NT2/D1 (cell line): ENCODE measurements at regions not wholly inside any gene's neighbourhood (a gene's known extent, or its start where the extent isn't known, plus 50 kb on each side); places are given as distances from the start of the nearest gene placed in this dataset.

Experiments
- DNase-seq: peaks from one replicate; pipeline ENCODE4 v3.0.0-alpha.2; 2011; ENCODE audit warnings: low read depth, low spot score
- H3K27me3 ChIP-seq: 2 replicates; pipeline ENCODE4 v1.6.0; 2011; ENCODE audit warnings: mild to moderate bottlenecking; ENCODE audit not compliant: insufficient read length, insufficient read depth
- H3K36me3 ChIP-seq: 2 replicates; pipeline ENCODE4 v1.6.1; 2011; ENCODE audit warnings: mild to moderate bottlenecking, low read length, mixed read lengths; ENCODE audit not compliant: insufficient read depth, insufficient read length
- H3K4me1 ChIP-seq: 2 replicates; pipeline ENCODE4 v1.5.1; 2011; ENCODE audit not compliant: insufficient read depth, insufficient read length
- H3K4me3 ChIP-seq: 2 replicates; pipeline ENCODE4 v1.5.1; 2011; ENCODE audit warnings: low read depth; ENCODE audit not compliant: insufficient read length
- H3K9ac ChIP-seq: 2 replicates; pipeline ENCODE4 v1.6.0; 2011; ENCODE audit warnings: low read depth; ENCODE audit not compliant: insufficient read length
- H3K9me3 ChIP-seq: 2 replicates; pipeline ENCODE4 v1.5.1; 2011; ENCODE audit warnings: mild to moderate bottlenecking, low read length; ENCODE audit not compliant: insufficient read depth
- SUZ12 ChIP-seq: IDR thresholded peaks from 2 replicates; pipeline ENCODE4 v1.6.1; 2011; ENCODE audit not compliant: insufficient read length, insufficient read depth; ENCODE audit errors: extremely low read depth
- YY1 ChIP-seq: IDR thresholded peaks from 2 replicates; pipeline ENCODE4 v1.6.1; 2011; ENCODE audit not compliant: insufficient read length, insufficient read depth
- ZNF274 ChIP-seq: IDR thresholded peaks from 2 replicates; pipeline ENCODE4 v1.6.1; 2011; ENCODE audit warnings: mild to moderate bottlenecking, low read depth, low read length

DNA sequence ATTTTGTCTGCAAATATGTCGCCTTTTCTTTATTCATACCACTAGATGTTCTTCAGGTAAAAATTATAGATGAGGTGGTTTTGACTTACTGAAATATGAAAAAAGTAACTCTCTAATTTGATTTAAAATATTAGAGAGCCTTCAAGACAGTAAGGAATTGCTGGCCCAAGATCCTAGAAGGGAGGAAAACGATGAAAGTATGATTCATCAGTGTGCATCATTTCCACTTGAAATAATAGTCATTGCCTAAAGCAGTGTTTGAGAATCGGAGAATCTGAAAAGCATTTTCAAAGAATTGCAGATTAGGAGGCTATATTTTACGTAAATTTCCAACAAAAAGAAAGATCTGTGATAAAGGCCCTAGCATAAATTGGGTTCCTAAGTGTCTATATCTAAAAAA is 1707.9 kb upstream of the PRR20A start:
- H3K9ac ChIP-seq, result no peak overlapping the region
- no peaks in the 10 kb centered on the region for H3K4me1 ChIP-seq
- no peak overlapping the region for H3K4me3 ChIP-seq
- no peaks in the 10 kb centered on the region for H3K36me3 ChIP-seq
- TF ChIP-seq ZNF274 (no peak), SUZ12 (no peak)
- no peak for DNase-seq
- no peaks in the 10 kb centered on the region for H3K9me3 ChIP-seq
- H3K27me3 ChIP-seq, result no peaks in the 10 kb centered on the region

GRCh38 chr13:55437162-55437561 is 1703.6 kb upstream of the PRR20A start:
- H3K27me3 ChIP-seq, result no peaks in the 10 kb centered on the region
- no peak overlapping the region for H3K9ac ChIP-seq
- H3K9me3 ChIP-seq, result no peaks in the 10 kb centered on the region
- no peak overlapping the region for H3K4me3 ChIP-seq
- no peak for TF ChIP-seq YY1
- DNase-seq, result peak; percentile 2
- H3K36me3 ChIP-seq, result no peaks in the 10 kb centered on the region
- H3K4me1 ChIP-seq, result no peaks in the 10 kb centered on the region

DNA sequence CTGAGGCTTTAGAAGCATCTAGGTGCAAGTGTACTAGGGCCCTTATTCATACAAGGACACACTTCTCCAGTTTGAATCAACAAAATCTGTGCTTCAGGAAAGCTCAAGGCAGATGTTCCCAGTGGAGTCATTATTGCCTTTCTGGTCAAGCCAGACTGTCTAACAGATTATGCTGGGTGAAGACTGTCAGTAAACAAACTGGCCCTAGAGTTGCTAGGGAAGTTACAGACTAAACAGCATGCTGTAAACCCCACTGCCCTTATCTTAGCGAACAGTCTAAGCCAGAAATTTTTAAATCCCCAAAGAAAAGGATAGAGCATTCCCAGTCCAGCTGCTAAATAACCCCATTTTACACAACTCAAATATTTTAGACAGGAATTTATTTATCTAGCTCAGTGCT is 1701.3 kb upstream of the PRR20A start:
- Histone ChIP-seq H3K4me3 (no peak overlapping the region), H3K9me3 (no peaks in the 10 kb centered on the region), H3K27me3 (no peaks in the 10 kb centered on the region), H3K9ac (no peak overlapping the region), H3K4me1 (no peaks in the 10 kb centered on the region), H3K36me3 (no peaks in the 10 kb centered on the region)
- DNase-seq, result no peak
- TF ChIP-seq ZNF274, result no peak
- no peak for TF ChIP-seq SUZ12
- no peak for TF ChIP-seq YY1

DNA sequence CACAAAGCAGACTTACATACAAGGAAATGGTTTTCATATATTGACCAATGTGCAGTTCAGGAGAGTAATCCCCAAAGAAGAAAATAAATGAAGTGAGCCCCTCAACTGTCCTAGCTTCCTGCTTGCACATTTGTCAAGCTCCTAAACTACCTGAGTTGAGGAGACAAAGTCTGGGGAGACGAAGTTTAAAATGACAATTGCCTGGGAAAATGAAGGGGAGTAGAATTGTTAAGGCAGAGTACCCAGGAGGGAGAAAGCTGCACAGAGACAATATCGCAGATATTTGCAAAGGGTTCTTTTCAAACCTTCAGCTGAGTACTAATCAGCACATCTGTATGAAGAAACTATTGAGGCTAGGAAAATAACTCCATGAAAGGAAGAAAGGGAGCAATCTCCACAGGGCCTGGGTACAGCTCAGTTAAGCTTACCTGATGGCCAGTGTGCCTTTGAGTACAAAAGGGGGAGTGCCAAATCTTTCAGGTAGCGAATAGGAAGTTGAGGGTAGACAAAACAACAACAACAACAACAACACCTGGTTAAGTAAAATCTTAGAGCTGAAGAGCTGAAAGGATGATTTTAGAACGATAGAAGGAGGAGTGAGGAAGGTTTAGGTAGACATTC is 1700.1 kb upstream of the PRR20A start:
- Histone ChIP-seq H3K9me3 (no peaks in the 10 kb centered on the region), H3K9ac (no peak overlapping the region), H3K4me1 (no peaks in the 10 kb centered on the region), H3K36me3 (no peaks in the 10 kb centered on the region), H3K4me3 (no peak overlapping the region), H3K27me3 (no peaks in the 10 kb centered on the region)
- no peak for DNase-seq
- TF ChIP-seq YY1 (no peak), ZNF274 (no peak), SUZ12 (no peak)

DNA sequence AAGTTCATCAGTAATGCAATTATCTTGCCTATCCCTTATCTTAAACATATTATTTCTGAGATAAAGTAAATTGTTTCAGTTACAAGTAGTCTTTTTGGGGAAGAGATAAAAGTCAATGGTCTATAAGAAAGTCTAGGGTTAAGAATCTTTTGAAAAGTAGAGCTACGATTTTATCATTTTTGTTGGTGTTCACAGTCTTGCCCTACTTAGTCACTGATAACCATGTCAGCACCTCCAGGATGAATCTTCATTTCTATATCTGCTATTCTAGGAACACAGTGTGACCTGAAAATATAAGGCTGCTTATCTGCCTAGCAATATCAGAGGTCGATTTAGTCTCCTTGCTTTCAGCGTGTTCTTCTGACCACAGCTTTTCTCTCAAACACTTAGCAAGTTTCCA is 1676.5 kb upstream of the PRR20A start:
- Histone ChIP-seq H3K4me3 (no peak overlapping the region), H3K9ac (no peak overlapping the region), H3K27me3 (no peaks in the 10 kb centered on the region), H3K9me3 (no peaks in the 10 kb centered on the region), H3K4me1 (no peaks in the 10 kb centered on the region), H3K36me3 (no peaks in the 10 kb centered on the region)
- DNase-seq, result no peak
- no peak for TF ChIP-seq YY1
- no peak for TF ChIP-seq SUZ12
- TF ChIP-seq ZNF274, result no peak

- DNase-seq, result no peak
- TF ChIP-seq SUZ12 (no peak), ZNF274 (no peak), YY1 (no peak)
- no peak overlapping the region for H3K9ac ChIP-seq
- no peaks in the 10 kb centered on the region for H3K36me3 ChIP-seq
- H3K9me3 ChIP-seq, result no peaks in the 10 kb centered on the region
- no peak overlapping the region for H3K4me3 ChIP-seq
- no peaks in the 10 kb centered on the region for H3K4me1 ChIP-seq
- no peaks in the 10 kb centered on the region for H3K27me3 ChIP-seq
Observed at GRCh38 chr13:55467476-55467875, 1673.2 kb upstream of the PRR20A start.

DNA sequence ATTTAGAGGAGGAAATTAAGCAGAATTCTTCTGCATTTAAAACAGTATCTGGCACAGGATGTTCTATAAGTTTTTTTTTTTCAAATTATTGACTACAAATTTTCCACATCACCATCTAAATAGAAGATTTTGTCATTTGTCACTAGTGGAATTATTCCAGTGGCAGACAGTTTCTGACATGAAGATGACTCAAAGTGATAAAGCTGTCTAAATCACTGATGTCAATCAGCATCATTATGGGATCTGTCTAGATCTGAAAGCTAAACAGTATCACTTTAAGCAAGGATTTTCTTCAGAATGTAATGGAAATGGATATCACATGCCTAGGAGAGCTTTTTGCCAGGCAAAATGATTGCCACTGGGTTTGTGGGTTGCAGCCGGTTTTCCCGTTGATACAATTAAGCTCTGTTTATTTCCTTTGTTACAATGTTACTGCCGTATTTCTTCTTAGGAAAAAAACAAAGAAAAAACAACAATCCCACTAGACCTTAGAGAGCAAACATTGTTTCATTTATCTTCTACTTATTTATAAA is 1657.0 kb upstream of the PRR20A start:
- no peaks in the 10 kb centered on the region for H3K36me3 ChIP-seq
- TF ChIP-seq ZNF274, result no peak
- TF ChIP-seq YY1, result no peak
- no peak for TF ChIP-seq SUZ12
- H3K9me3 ChIP-seq, result no peaks in the 10 kb centered on the region
- H3K9ac ChIP-seq, result no peak overlapping the region
- no peaks in the 10 kb centered on the region for H3K4me1 ChIP-seq
- H3K27me3 ChIP-seq, result no peaks in the 10 kb centered on the region
- DNase-seq, result no peak
- no peak overlapping the region for H3K4me3 ChIP-seq

- Histone ChIP-seq H3K4me3 (no peak overlapping the region), H3K36me3 (no peaks in the 10 kb centered on the region), H3K4me1 (no peaks in the 10 kb centered on the region), H3K9ac (no peak overlapping the region), H3K9me3 (no peaks in the 10 kb centered on the region), H3K27me3 (no peaks in the 10 kb centered on the region)
- DNase-seq, result no peak
- no peak for TF ChIP-seq SUZ12
- no peak for TF ChIP-seq ZNF274
- no peak for TF ChIP-seq YY1
Observed at GRCh38 chr13:55493297-55493696, 1647.4 kb upstream of the PRR20A start.
